Esophagus squamous epithelium (tissue), 5 donors: ENCODE measurements at regions not wholly inside any gene's neighbourhood (a gene's known extent, or its start where the extent isn't known, plus 50 kb on each side); places are given as distances from the start of the nearest gene placed in this dataset.

ENCODE experiments used
- DNase-seq: peaks from one replicate; lab custom pipeline; 2025; lab: John Stamatoyannopoulos, UW
- H3K27ac ChIP-seq, 4 donors: fragments of 200-600 bp; sonication (generic); one replicate each; pipeline ENCODE4 v1.5.1; 2016 to 2019; ENCODE audit warnings: mild to moderate bottlenecking in 1 of 4
- H3K27me3 ChIP-seq, 4 donors: fragments of 200-600 bp; sonication (generic); 1 replicate in 3 of 4; 2 replicates in 1 of 4; pipeline versions ENCODE4 v1.5.1 to v1.6.0; 2017 to 2021; ENCODE audit warnings: antibody characterized with exemption in 1 of 4
- H3K36me3 ChIP-seq, 3 donors: fragments of 200-600 bp; sonication (generic); one replicate each; pipeline ENCODE4 v1.5.1; 2016 to 2019
- H3K4me1 ChIP-seq, 3 donors: fragments of 200-600 bp; sonication (generic); one replicate each; pipeline ENCODE4 v1.5.1; 2017 to 2019
- H3K4me3 ChIP-seq, 4 donors: fragments of 200-600 bp; sonication (generic); 1 replicate in 3 of 4; 2 replicates in 1 of 4; pipeline ENCODE4 v1.5.1; 2016 to 2019; ENCODE audit warnings: mild to moderate bottlenecking in 2 of 4, moderate library complexity in 1 of 4
- H3K9me3 ChIP-seq, 3 donors: fragments of 200-600 bp; sonication (generic); one replicate each; pipeline ENCODE4 v1.5.1; 2016 to 2019
- CTCF ChIP-seq, 6 experiments: fragments of 450-650 bp in 4 of 6; fragments of 200-600 bp in 2 of 6; sonication (generic) in 2 of 6; IDR thresholded peaks; one replicate each; pipeline ENCODE4 v1.5.1; 2016 to 2019; ENCODE audit warnings: antibody characterized with exemption in 6 of 6, mild to moderate bottlenecking in 4 of 6, moderate library complexity in 4 of 6
- POLR2A ChIP-seq, 4 donors: fragments of 450-650 bp; IDR thresholded peaks; one replicate each; pipeline ENCODE4 v1.6.1; 2017; ENCODE audit warnings: antibody characterized with exemption in 4 of 4, mild to moderate bottlenecking in 4 of 4, moderate library complexity in 3 of 4
- WGBS, 2 donors: methylation state at CpG; one replicate each; pipeline ENCODE4 v1.1.5; 2018; 5-methylcytosine and 5-hydroxymethylcytosine counted together
- intact Hi-C: fragments of 100-400 bp; cut with DNase I; formaldehyde crosslinking; loops from one replicate; pipeline ENCODE4 v1.15.0; 2022
- donor health status: DM: yes; HTN: yes; CAD: no.

GRCh38 chr4:137668885-137669545 lies 136.7 kb upstream of the PCDH18 start:
- Histone ChIP-seq H3K27me3 (no peaks in the 10 kb centered on the region), H3K9me3 (no peaks in the 10 kb centered on the region), H3K4me1 (peaks cover 0 to 8% (median 0%) of the 10 kb centered on the region in 3 donors), H3K36me3 (no peaks in the 10 kb centered on the region), H3K27ac (no peak overlapping the region), H3K4me3 (no peak overlapping the region)
- no peak for DNase-seq
- intact Hi-C loops = no loop called here
- TF ChIP-seq POLR2A (IDR thresholded peaks at IDR 0.05) (no peak), CTCF (IDR thresholded peaks at IDR 0.05) (no peak)

- no peaks in the 10 kb centered on the region for H3K36me3 ChIP-seq
- peak overlapping the region in 3 of 4 donors; percentile 39 to 82 (median 80) for H3K27ac ChIP-seq
- peaks cover 0 to 16% (median 0%) of the 10 kb centered on the region in 3 donors for H3K4me1 ChIP-seq
- no peaks in the 10 kb centered on the region for H3K27me3 ChIP-seq
- H3K9me3 ChIP-seq = peaks cover 0 to 10% (median 0%) of the 10 kb centered on the region in 3 donors
- H3K4me3 ChIP-seq = no peak overlapping the region
- DNase-seq = no peak
- intact Hi-C loops = no loop called here
- 37 to 59% methylated on average over 2 of the region's 2 CpGs for WGBS, 2 donors
- TF ChIP-seq CTCF (IDR thresholded peaks at IDR 0.05) = no peak
Measured at GRCh38 chr4:137664416-137664815, 132.1 kb upstream of the PCDH18 start.

GRCh38 chr4:137664046-137664387 lies 131.7 kb upstream of the PCDH18 start:
- Histone ChIP-seq H3K27ac (peak overlapping the region; percentile 9 to 82 (median 60)), H3K36me3 (no peaks in the 10 kb centered on the region), H3K4me1 (peaks cover 0 to 16% (median 0%) of the 10 kb centered on the region in 3 donors), H3K4me3 (peak overlapping the region in 1 of 4 donors; percentile 7), H3K9me3 (peaks cover 0 to 10% (median 0%) of the 10 kb centered on the region in 3 donors), H3K27me3 (no peaks in the 10 kb centered on the region)
- DNase-seq = no peak
- intact Hi-C loops = no loop called here
- 0% methylated on average over 1 of the region's 1 CpG for WGBS, 2 donors
- TF ChIP-seq CTCF (IDR thresholded peaks at IDR 0.05) = no peak

GRCh38 chr4:137663251-137664045 lies 131.2 kb upstream of the PCDH18 start:
- peaks cover 0 to 16% (median 0%) of the 10 kb centered on the region in 3 donors for H3K4me1 ChIP-seq
- H3K27ac ChIP-seq = peak overlapping the region; percentile 39 to 82 (median 62)
- intact Hi-C loops = no loop called here
- no peak for DNase-seq
- no peak for TF ChIP-seq POLR2A (IDR thresholded peaks at IDR 0.05)
- no peak for TF ChIP-seq CTCF (IDR thresholded peaks at IDR 0.05)
- H3K27me3 ChIP-seq = no peaks in the 10 kb centered on the region
- H3K9me3 ChIP-seq = peaks cover 0 to 10% (median 0%) of the 10 kb centered on the region in 3 donors
- 49 to 63% methylated on average over 5 of the region's 5 CpGs for WGBS, 2 donors
- no peaks in the 10 kb centered on the region for H3K36me3 ChIP-seq
- H3K4me3 ChIP-seq = no peak overlapping the region

GRCh38 chr4:137661693-137662092 lies 129.4 kb upstream of the PCDH18 start:
- H3K4me3 ChIP-seq = no peak overlapping the region
- no peaks in the 10 kb centered on the region for H3K27me3 ChIP-seq
- intact Hi-C loops = no loop called here
- H3K27ac ChIP-seq = peak overlapping the region in 3 of 4 donors; percentile 36 to 51 (median 39)
- H3K9me3 ChIP-seq = peaks cover 0 to 10% (median 0%) of the 10 kb centered on the region in 3 donors
- 91 to 92% methylated on average over 2 of the region's 2 CpGs for WGBS, 2 donors
- TF ChIP-seq POLR2A (IDR thresholded peaks at IDR 0.05) = no peak
- no peak for TF ChIP-seq CTCF (IDR thresholded peaks at IDR 0.05)
- H3K36me3 ChIP-seq = no peaks in the 10 kb centered on the region
- DNase-seq = no peak
- H3K4me1 ChIP-seq = peaks cover 0 to 16% (median 0%) of the 10 kb centered on the region in 3 donors
